K562 (cell line): ENCODE measurements at regions not wholly inside any gene's neighbourhood (a gene's known extent, or its start where the extent isn't known, plus 50 kb on each side); places are given as distances from the start of the nearest gene placed in this dataset.

Experiments used
- ATAC-seq: fragments of 200-7000 bp; cut with Tn5 transposase; 3 replicates; pipeline ENCODE4 v1.9.1; 2020; ENCODE audit warnings: moderate library complexity
- BruUV-seq: library from RNA; stranded (reverse); fragments of 400-500 nt; replicated peaks from 2 replicates; lab custom pipeline; 2021; lab: Mats Ljungman, UMichigan
- CTCF ChIA-PET: fragments of 300-600 bp; formaldehyde crosslinking; extraction: SDS; loops from one replicate; lab custom pipeline; 2021; ENCODE audit warnings: low intra/inter-chr PET ratio; lab: Yijun Ruan, JAX
- POLR2A ChIA-PET: fragments of 300-600, 350-650 bp; sonication (Branson Sonifier 250); formaldehyde crosslinking; extraction: SDS; loops from one replicate; lab custom pipeline; 2021; ENCODE audit warnings: antibody characterized with exemption, inconsistent platforms; lab: Yijun Ruan, JAX
- DNase-seq, 4 experiments: peaks; one replicate each; pipeline versions ENCODE4 v3.0.0 to v3.0.0-alpha.2; 2011 to 2018; ENCODE audit warnings: low spot score in 3 of 4, mixed read lengths in 3 of 4; ENCODE audit errors: extremely low read depth in 1 of 4
- FAIRE-seq: peaks from 2 replicates; lab custom pipeline; 2011; peaks lifted over from hg19 to GRCh38; lab: Jason Lieb, UNC
- H2AFZ ChIP-seq: 2 replicates; pipeline ENCODE4 v1.6.0; 2011; ENCODE audit warnings: low read depth, low read length, control low read depth, inconsistent platforms
- H3K27ac ChIP-seq: fragments of 200-600 bp; 3 replicates; pipeline ENCODE4 v1.8.0; 2011; ENCODE audit warnings: low read depth, mild to moderate bottlenecking, control low read depth, inconsistent platforms, low read length, moderate library complexity, mixed read lengths; ENCODE audit errors: extremely low read depth
- H3K27me3 ChIP-seq, 2 experiments: fragments of 300-600 bp in 1 of 2; 2 replicates in 1 of 2; 3 replicates in 1 of 2; pipeline versions ENCODE4 v1.6.0 to v1.8.0; 2011; ENCODE audit warnings: inconsistent platforms in 2 of 2, low read length in 2 of 2, mild to moderate bottlenecking in 1 of 2, mixed read lengths in 1 of 2, moderate library complexity in 1 of 2; ENCODE audit not compliant: control insufficient read depth in 2 of 2, insufficient read depth in 2 of 2
- H3K36me3 ChIP-seq: fragments of 300-600 bp; 3 replicates; pipeline ENCODE4 v1.8.0; 2011; ENCODE audit warnings: mild to moderate bottlenecking, low read length, inconsistent platforms; ENCODE audit not compliant: control insufficient read depth, insufficient read depth
- H3K4me1 ChIP-seq, 2 experiments: fragments of 200-600 bp in 1 of 2; replicated peaks in 1 of 2; 2 replicates in 1 of 2; 3 replicates in 1 of 2; pipeline versions ENCODE4 v1.5.1 to v1.8.0; 2011; ENCODE audit warnings: inconsistent platforms in 2 of 2, low read length in 2 of 2, mild to moderate bottlenecking in 1 of 2, mixed read lengths in 1 of 2, moderate library complexity in 1 of 2; ENCODE audit not compliant: control insufficient read depth in 2 of 2, insufficient read depth in 2 of 2
- H3K4me2 ChIP-seq: 2 replicates; pipeline ENCODE4 v1.6.1; 2011; ENCODE audit warnings: low read length, control low read depth, inconsistent platforms, mixed read lengths; ENCODE audit not compliant: insufficient read depth
- H3K4me3 ChIP-seq: fragments of 200-600 bp; sonication (generic), shearing (Covaris generic); 2 replicates; pipeline ENCODE4 v1.5.1; 2016; ENCODE audit warnings: control low read depth, inconsistent platforms
- H3K79me2 ChIP-seq: fragments of 200-600 bp; 3 replicates; pipeline ENCODE4 v1.8.0; 2011; ENCODE audit warnings: low read length, inconsistent platforms; ENCODE audit not compliant: control insufficient read depth, insufficient read depth
- H3K9ac ChIP-seq, 2 experiments: 2 replicates each; pipeline versions ENCODE4 v1.6.0 to v1.6.1; 2011; ENCODE audit warnings: low read depth in 2 of 2, low read length in 2 of 2, control low read depth in 1 of 2, inconsistent platforms in 1 of 2, mild to moderate bottlenecking in 1 of 2, mixed read lengths in 1 of 2; ENCODE audit not compliant: insufficient read depth in 1 of 2
- H3K9me1 ChIP-seq: one replicate; pipeline ENCODE4 v1.6.0; 2011; ENCODE audit warnings: inconsistent platforms, mild to moderate bottlenecking, low read length, moderate library complexity; ENCODE audit not compliant: control insufficient read depth, insufficient read depth
- H3K9me3 ChIP-seq: replicated peaks from 2 replicates; pipeline ENCODE4 v1.5.1; 2011; ENCODE audit warnings: low read depth, low read length, inconsistent platforms; ENCODE audit not compliant: control insufficient read depth, insufficient read depth
- H4K20me1 ChIP-seq: replicated peaks from 2 replicates; pipeline ENCODE4 v1.6.1; 2011; ENCODE audit warnings: low read length, inconsistent platforms, mixed read lengths; ENCODE audit not compliant: control insufficient read depth, insufficient read depth
- ARID1B ChIP-seq: fragments of 450-650 bp; IDR thresholded peaks from 2 replicates; pipeline ENCODE4 v1.6.1; 2016; ENCODE audit warnings: antibody characterized with exemption, mild to moderate bottlenecking, inconsistent platforms
- CEBPG ChIP-seq, 3 experiments: fragments of 200-800 bp in 1 of 3; sonication (Bioruptor generic) in 1 of 3; sonication (generic) in 1 of 3; formaldehyde crosslinking in 1 of 3; IDR thresholded peaks in 2 of 3; conservative IDR thresholded peaks in 1 of 3; 2 replicates each; pipeline versions ENCODE4 v1.6.1 to v1.8.0; 2016 to 2022; ENCODE audit warnings: missing compliant biosample characterization in 2 of 3, missing genetic modification characterization in 2 of 3, mild to moderate bottlenecking in 1 of 3, missing genetic modification reagents in 1 of 3
- EP400 ChIP-seq: fragments of 450-650 bp; IDR thresholded peaks from 2 replicates; pipeline ENCODE4 v1.6.1; 2017; ENCODE audit warnings: antibody characterized with exemption, mild to moderate bottlenecking, moderate library complexity
- KDM5B ChIP-seq: fragments of 200-600 bp; sonication (generic); IDR thresholded peaks from 2 replicates; pipeline ENCODE4 v1.6.1; 2012; ENCODE audit warnings: low read depth, mild to moderate bottlenecking, moderate library complexity, low read length, control low read depth, inconsistent platforms; ENCODE audit not compliant: insufficient replicate concordance
- WGBS: fragments of 100-300 bp; shearing (Covaris generic); methylation state at CpG from one replicate; pipeline ENCODE4 v1.1.6; 2016; ENCODE audit warnings: low coverage, mixed read lengths; ENCODE audit not compliant: insufficient coverage; ENCODE audit errors: missing lambda C conversion rate; 5-methylcytosine and 5-hydroxymethylcytosine counted together
- in situ Hi-C: fragments of 300-500 bp; cut with MboI; formaldehyde crosslinking; loops from 4 replicates; pipeline ENCODE4 v1.15.0; 2018; ENCODE audit warnings: inconsistent platforms, mixed read lengths
- intact Hi-C: fragments of 100-400 bp; cut with micrococcal nuclease; formaldehyde crosslinking; loops from 2 replicates; pipeline ENCODE4 v1.14.2; 2022
- TF ChIP-seq, protein P1 (sequence below): fragments of 450-650 bp; IDR thresholded peaks from 2 replicates; pipeline ENCODE4 v1.6.1; 2017; ENCODE audit warnings: antibody characterized with exemption, mild to moderate bottlenecking

DNA sequence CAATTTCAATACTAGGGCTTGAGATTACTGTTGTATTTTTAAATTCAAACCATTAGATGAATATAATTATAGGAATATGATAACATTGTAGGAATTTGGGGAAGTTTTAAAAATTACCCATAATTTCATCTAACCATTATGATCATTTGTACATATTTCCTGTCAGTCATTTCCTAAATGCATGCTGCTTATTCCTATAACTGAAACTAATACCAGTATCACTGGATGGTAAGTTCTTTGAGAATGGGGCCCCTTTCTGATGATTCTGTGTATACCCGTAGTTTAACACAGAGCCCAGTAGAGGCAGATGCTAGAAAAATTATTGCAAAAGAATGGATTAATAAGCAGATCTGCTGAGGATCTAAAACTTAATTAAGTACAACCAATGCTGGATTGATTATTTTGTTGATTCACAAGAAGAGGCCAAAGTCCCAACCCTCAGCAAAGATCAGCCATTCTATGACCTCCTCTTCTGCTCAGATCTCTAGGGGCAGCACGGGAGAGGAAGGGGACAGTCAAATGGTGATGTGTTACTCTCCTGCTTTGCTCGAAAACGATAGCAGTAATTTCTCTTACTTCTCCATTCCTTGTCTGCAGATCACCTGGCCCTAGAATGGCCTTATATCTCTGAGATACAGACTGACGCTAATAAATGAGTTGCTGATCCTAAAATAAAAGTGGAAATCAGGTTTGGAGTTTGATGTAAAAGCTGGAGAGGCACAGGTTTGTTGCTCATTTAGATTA is 69.5 kb upstream of the PELI1 start:
- Histone ChIP-seq H2AFZ (peak overlapping the region; percentile 83), H4K20me1 (no peaks in the 10 kb centered on the region), H3K9me1 (no peaks in the 10 kb centered on the region), H3K27ac (peak overlapping the region; percentile 89; the same call in 2 of the 3 replicates), H3K4me3 (no peak overlapping the region), H3K36me3 (no peaks in the 10 kb centered on the region), H3K9me3 (no peaks in the 10 kb centered on the region), H3K4me2 (peak overlapping the region; percentile 51), H3K9ac (peak overlapping the region in 1 of 2 experiments; percentile 32; a peak in 3 of 4 replicates), H3K79me2 (no peaks in the 10 kb centered on the region), H3K27me3 (no peaks in the 10 kb centered on the region), H3K4me1 (peaks cover 0 to 31% of the 10 kb centered on the region in 2 experiments; a peak in 3 of 5 replicates)
- FAIRE-seq = peak; percentile 26
- CTCF ChIA-PET = no interaction called here
- peak in 1 of 4 experiments; percentile 29 for DNase-seq
- in situ Hi-C loops (no loop called here), intact Hi-C loops (loop anchor here (10.0 kb wide), 1 partner anchor 101 kb away; no protein-coding TSS in a partner anchor)
- ATAC-seq = peak; percentile 60
- WGBS = 28% methylated on average over 5 of the region's 5 CpGs
- POLR2A ChIA-PET = interaction anchor here (1.8 to 2.7 kb wide), 2 partner anchors 10 to 14 kb away, joined by 7 to 14 read pairs; no protein-coding TSS in a partner anchor
- TF ChIP-seq ARID1B (0 out of 2 replicates have a peak, but pooled peaks have one; percentile 9), EP400 (no peak), KDM5B (no peak), CEBPG (CRISPR knock-in tag; IDR thresholded peaks at IDR 0.05) (no peak), CEBPG (tag; conservative IDR thresholded peaks at IDR 0.05 in 1 of 2, IDR thresholded peaks at IDR 0.05 in 1 of 2) (no peak)
- TF ChIP-seq, protein P1, sequence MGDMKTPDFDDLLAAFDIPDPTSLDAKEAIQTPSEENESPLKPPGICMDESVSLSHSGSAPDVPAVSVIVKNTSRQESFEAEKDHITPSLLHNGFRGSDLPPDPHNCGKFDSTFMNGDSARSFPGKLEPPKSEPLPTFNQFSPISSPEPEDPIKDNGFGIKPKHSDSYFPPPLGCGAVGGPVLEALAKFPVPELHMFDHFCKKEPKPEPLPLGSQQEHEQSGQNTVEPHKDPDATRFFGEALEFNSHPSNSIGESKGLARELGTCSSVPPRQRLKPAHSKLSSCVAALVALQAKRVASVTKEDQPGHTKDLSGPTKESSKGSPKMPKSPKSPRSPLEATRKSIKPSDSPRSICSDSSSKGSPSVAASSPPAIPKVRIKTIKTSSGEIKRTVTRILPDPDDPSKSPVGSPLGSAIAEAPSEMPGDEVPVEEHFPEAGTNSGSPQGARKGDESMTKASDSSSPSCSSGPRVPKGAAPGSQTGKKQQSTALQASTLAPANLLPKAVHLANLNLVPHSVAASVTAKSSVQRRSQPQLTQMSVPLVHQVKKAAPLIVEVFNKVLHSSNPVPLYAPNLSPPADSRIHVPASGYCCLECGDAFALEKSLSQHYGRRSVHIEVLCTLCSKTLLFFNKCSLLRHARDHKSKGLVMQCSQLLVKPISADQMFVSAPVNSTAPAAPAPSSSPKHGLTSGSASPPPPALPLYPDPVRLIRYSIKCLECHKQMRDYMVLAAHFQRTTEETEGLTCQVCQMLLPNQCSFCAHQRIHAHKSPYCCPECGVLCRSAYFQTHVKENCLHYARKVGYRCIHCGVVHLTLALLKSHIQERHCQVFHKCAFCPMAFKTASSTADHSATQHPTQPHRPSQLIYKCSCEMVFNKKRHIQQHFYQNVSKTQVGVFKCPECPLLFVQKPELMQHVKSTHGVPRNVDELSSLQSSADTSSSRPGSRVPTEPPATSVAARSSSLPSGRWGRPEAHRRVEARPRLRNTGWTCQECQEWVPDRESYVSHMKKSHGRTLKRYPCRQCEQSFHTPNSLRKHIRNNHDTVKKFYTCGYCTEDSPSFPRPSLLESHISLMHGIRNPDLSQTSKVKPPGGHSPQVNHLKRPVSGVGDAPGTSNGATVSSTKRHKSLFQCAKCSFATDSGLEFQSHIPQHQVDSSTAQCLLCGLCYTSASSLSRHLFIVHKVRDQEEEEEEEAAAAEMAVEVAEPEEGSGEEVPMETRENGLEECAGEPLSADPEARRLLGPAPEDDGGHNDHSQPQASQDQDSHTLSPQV = 0 out of 2 replicates have a peak, but pooled peaks have one; percentile 38
- no TSS peak for BruUV-seq
